ENCODE measurements at regions not wholly inside any gene's neighbourhood (a gene's known extent, or its start where the extent isn't known, plus 50 kb on each side); places are given as distances from the start of the nearest gene placed in this dataset.

GRCh38 chr2:111675419-111676194, 208.4 kb downstream of the ANAPC1 start:
- Histone ChIP-seq H3K27me3 (ENCODE audit: insufficient read depth, low read length) (no peaks in the 10 kb centered on the region), H2BK120ac (ENCODE audit: insufficient read depth, low read length, poor library complexity) (no peak overlapping the region), H4K8ac (ENCODE audit: low read depth, low read length) (no peak overlapping the region), H3K9ac (ENCODE audit: low read length) (no peak overlapping the region), H4K12ac (ENCODE audit: low read depth, low read length) (no peak overlapping the region), H3K4me3 (ENCODE audit: low read depth, low read length) (no peak overlapping the region), H3K4ac (ENCODE audit: low read depth, low read length) (no peak overlapping the region), H3K27ac (ENCODE audit: low read depth, low read length) (no peak overlapping the region), H3K36me3 (ENCODE audit: control insufficient read depth in 1 of 2, insufficient read depth in 2 of 2, low read length in 2 of 2) (no peaks in the 10 kb centered on the region), H3K4me1 (ENCODE audit: control insufficient read depth in 1 of 2, insufficient read depth in 2 of 2, low read length in 2 of 2) (no peaks in the 10 kb centered on the region), H2AFZ (ENCODE audit: insufficient read depth, low read length, poor library complexity) (no peak overlapping the region), H3K9me3 (ENCODE audit: insufficient read depth, low read depth, low read length) (peaks cover 4% of the 10 kb centered on the region), H4K91ac (ENCODE audit: low read depth, low read length) (no peak overlapping the region), H3K79me1 (ENCODE audit: low read length) (no peaks in the 10 kb centered on the region), H3K23ac (ENCODE audit: low read length) (no peak overlapping the region), H3K14ac (ENCODE audit: low read length) (no peak overlapping the region), H3K79me2 (ENCODE audit: control insufficient read depth, insufficient read depth, low read length, poor library complexity) (no peaks in the 10 kb centered on the region), H2BK12ac (ENCODE audit: low read length) (no peak overlapping the region), H3K4me2 (ENCODE audit: low read length) (no peak overlapping the region), H2BK5ac (ENCODE audit: low read depth, low read length, poor library complexity) (no peak overlapping the region), H3K18ac (ENCODE audit: low read length) (no peak overlapping the region), H2AK5ac (ENCODE audit: low read length) (no peak overlapping the region)
- no CpG with 5 or more reads among the region's 10 CpGs for WGBS (ENCODE audit: extremely low coverage, insufficient coverage, insufficient read length)
- DNase-seq: no peak

DNA sequence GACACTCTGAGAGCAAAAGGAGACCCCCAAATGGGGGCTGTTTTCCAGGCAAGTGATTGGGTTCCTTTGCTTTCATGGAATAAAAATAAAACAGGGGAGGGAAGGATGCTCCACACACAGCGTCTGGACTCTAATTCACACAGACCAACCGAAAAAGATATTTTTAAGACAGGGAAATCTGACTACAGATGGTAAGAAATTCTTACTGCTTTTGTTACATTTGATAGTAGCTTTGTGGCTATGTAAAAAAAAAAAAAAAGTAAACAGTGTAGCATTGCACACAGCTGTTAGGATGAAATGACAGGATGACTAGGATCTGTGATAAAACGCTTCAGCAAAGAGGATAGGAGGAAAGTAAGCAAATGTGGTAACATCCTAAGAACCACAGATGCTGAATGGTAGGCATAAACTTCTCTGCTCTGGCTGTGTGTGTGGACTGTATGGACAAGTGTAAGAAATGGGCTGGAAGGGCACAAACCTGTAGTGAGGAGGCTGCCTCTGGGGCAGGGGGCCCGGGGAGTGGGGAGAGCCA, 207.6 kb downstream of the ANAPC1 start:
- Histone ChIP-seq H3K79me2 (ENCODE audit: control insufficient read depth, insufficient read depth, low read length, poor library complexity) (no peaks in the 10 kb centered on the region), H4K12ac (ENCODE audit: low read depth, low read length) (no peak overlapping the region), H3K4ac (ENCODE audit: low read depth, low read length) (no peak overlapping the region), H3K23ac (ENCODE audit: low read length) (no peak overlapping the region), H3K4me3 (ENCODE audit: low read depth, low read length) (no peak overlapping the region), H4K91ac (ENCODE audit: low read depth, low read length) (no peak overlapping the region), H3K4me1 (ENCODE audit: control insufficient read depth in 1 of 2, insufficient read depth in 2 of 2, low read length in 2 of 2) (no peaks in the 10 kb centered on the region), H2AK5ac (ENCODE audit: low read length) (no peak overlapping the region), H3K18ac (ENCODE audit: low read length) (no peak overlapping the region), H3K4me2 (ENCODE audit: low read length) (no peak overlapping the region), H2AFZ (ENCODE audit: insufficient read depth, low read length, poor library complexity) (no peak overlapping the region), H3K14ac (ENCODE audit: low read length) (no peak overlapping the region), H4K8ac (ENCODE audit: low read depth, low read length) (no peak overlapping the region), H2BK5ac (ENCODE audit: low read depth, low read length, poor library complexity) (no peak overlapping the region), H2BK12ac (ENCODE audit: low read length) (no peak overlapping the region), H3K27me3 (ENCODE audit: insufficient read depth, low read length) (no peaks in the 10 kb centered on the region), H3K79me1 (ENCODE audit: low read length) (no peaks in the 10 kb centered on the region), H2BK120ac (ENCODE audit: insufficient read depth, low read length, poor library complexity) (no peak overlapping the region), H3K36me3 (ENCODE audit: control insufficient read depth in 1 of 2, insufficient read depth in 2 of 2, low read length in 2 of 2) (no peaks in the 10 kb centered on the region), H3K9ac (ENCODE audit: low read length) (no peak overlapping the region), H3K27ac (ENCODE audit: low read depth, low read length) (no peak overlapping the region), H3K9me3 (ENCODE audit: insufficient read depth, low read depth, low read length) (peaks cover 4% of the 10 kb centered on the region)
- DNase-seq: no peak
- WGBS (ENCODE audit: extremely low coverage, insufficient coverage, insufficient read length): no CpG with 5 or more reads among the region's 4 CpGs

GRCh38 chr2:111678161-111678560, 205.8 kb downstream of the ANAPC1 start:
- H3K27me3 ChIP-seq (ENCODE audit: insufficient read depth, low read length): no peaks in the 10 kb centered on the region
- no peaks in the 10 kb centered on the region for H3K9me3 ChIP-seq (ENCODE audit: insufficient read depth, low read depth, low read length)
- no peak overlapping the region for H3K23ac ChIP-seq (ENCODE audit: low read length)
- H3K27ac ChIP-seq (ENCODE audit: low read depth, low read length): no peak overlapping the region
- H4K12ac ChIP-seq (ENCODE audit: low read depth, low read length): no peak overlapping the region
- H3K4ac ChIP-seq (ENCODE audit: low read depth, low read length): no peak overlapping the region
- H3K4me1 ChIP-seq (ENCODE audit: control insufficient read depth in 1 of 2, insufficient read depth in 2 of 2, low read length in 2 of 2): no peaks in the 10 kb centered on the region
- H3K14ac ChIP-seq (ENCODE audit: low read length): no peak overlapping the region
- H3K4me3 ChIP-seq (ENCODE audit: low read depth, low read length): no peak overlapping the region
- H3K79me2 ChIP-seq (ENCODE audit: control insufficient read depth, insufficient read depth, low read length, poor library complexity): no peaks in the 10 kb centered on the region
- no peak overlapping the region for H2BK5ac ChIP-seq (ENCODE audit: low read depth, low read length, poor library complexity)
- no peak overlapping the region for H3K9ac ChIP-seq (ENCODE audit: low read length)
- H4K91ac ChIP-seq (ENCODE audit: low read depth, low read length): no peak overlapping the region
- H2AK5ac ChIP-seq (ENCODE audit: low read length): no peak overlapping the region
- no peak overlapping the region for H4K8ac ChIP-seq (ENCODE audit: low read depth, low read length)
- H2AFZ ChIP-seq (ENCODE audit: insufficient read depth, low read length, poor library complexity): no peak overlapping the region
- no peak overlapping the region for H2BK120ac ChIP-seq (ENCODE audit: insufficient read depth, low read length, poor library complexity)
- H3K18ac ChIP-seq (ENCODE audit: low read length): no peak overlapping the region
- H2BK12ac ChIP-seq (ENCODE audit: low read length): no peak overlapping the region
- no CpG with 5 or more reads among the region's 7 CpGs for WGBS (ENCODE audit: extremely low coverage, insufficient coverage, insufficient read length)
- H3K36me3 ChIP-seq (ENCODE audit: control insufficient read depth in 1 of 2, insufficient read depth in 2 of 2, low read length in 2 of 2): no peaks in the 10 kb centered on the region
- H3K4me2 ChIP-seq (ENCODE audit: low read length): no peak overlapping the region
- H3K79me1 ChIP-seq (ENCODE audit: low read length): no peaks in the 10 kb centered on the region
- no peak for DNase-seq

GRCh38 chr2:111678651-111679050, 205.3 kb downstream of the ANAPC1 start:
- no peak overlapping the region for H3K18ac ChIP-seq (ENCODE audit: low read length)
- DNase-seq: no peak
- no peak overlapping the region for H3K4me3 ChIP-seq (ENCODE audit: low read depth, low read length)
- no peak overlapping the region for H4K12ac ChIP-seq (ENCODE audit: low read depth, low read length)
- no peak overlapping the region for H2BK120ac ChIP-seq (ENCODE audit: insufficient read depth, low read length, poor library complexity)
- no CpG with 5 or more reads among the region's 5 CpGs for WGBS (ENCODE audit: extremely low coverage, insufficient coverage, insufficient read length)
- no peak overlapping the region for H3K23ac ChIP-seq (ENCODE audit: low read length)
- H4K8ac ChIP-seq (ENCODE audit: low read depth, low read length): no peak overlapping the region
- H3K27me3 ChIP-seq (ENCODE audit: insufficient read depth, low read length): no peaks in the 10 kb centered on the region
- H2AK5ac ChIP-seq (ENCODE audit: low read length): no peak overlapping the region
- H3K9ac ChIP-seq (ENCODE audit: low read length): no peak overlapping the region
- H3K14ac ChIP-seq (ENCODE audit: low read length): no peak overlapping the region
- no peaks in the 10 kb centered on the region for H3K4me1 ChIP-seq (ENCODE audit: control insufficient read depth in 1 of 2, insufficient read depth in 2 of 2, low read length in 2 of 2)
- H2BK12ac ChIP-seq (ENCODE audit: low read length): no peak overlapping the region
- H3K36me3 ChIP-seq (ENCODE audit: control insufficient read depth in 1 of 2, insufficient read depth in 2 of 2, low read length in 2 of 2): no peaks in the 10 kb centered on the region
- no peak overlapping the region for H3K4ac ChIP-seq (ENCODE audit: low read depth, low read length)
- H3K9me3 ChIP-seq (ENCODE audit: insufficient read depth, low read depth, low read length): no peaks in the 10 kb centered on the region
- H3K79me2 ChIP-seq (ENCODE audit: control insufficient read depth, insufficient read depth, low read length, poor library complexity): no peaks in the 10 kb centered on the region
- no peak overlapping the region for H2BK5ac ChIP-seq (ENCODE audit: low read depth, low read length, poor library complexity)
- no peaks in the 10 kb centered on the region for H3K79me1 ChIP-seq (ENCODE audit: low read length)
- H4K91ac ChIP-seq (ENCODE audit: low read depth, low read length): no peak overlapping the region
- H3K27ac ChIP-seq (ENCODE audit: low read depth, low read length): no peak overlapping the region
- H2AFZ ChIP-seq (ENCODE audit: insufficient read depth, low read length, poor library complexity): no peak overlapping the region
- no peak overlapping the region for H3K4me2 ChIP-seq (ENCODE audit: low read length)
